Jurkat, Clone E6-1 (cell line): ENCODE measurements at regions not wholly inside any gene's neighbourhood (a gene's known extent, or its start where the extent isn't known, plus 50 kb on each side); places are given as distances from the start of the nearest gene placed in this dataset.

ENCODE experiments used
- DNase-seq: peaks from one replicate; pipeline ENCODE4 v3.0.0-alpha.2; 2011; ENCODE audit warnings: low read depth, low spot score
- H3K4me3 ChIP-seq: 2 replicates; pipeline ENCODE4 v1.5.1; 2011; ENCODE audit warnings: mild to moderate bottlenecking, low read length, control low read depth, moderate library complexity

- H3K4me3 ChIP-seq = no peak overlapping the region
- no peak for DNase-seq
Observed at GRCh38 chr12:130093380-130093779, 68.9 kb upstream of the FZD10 start.

DNA sequence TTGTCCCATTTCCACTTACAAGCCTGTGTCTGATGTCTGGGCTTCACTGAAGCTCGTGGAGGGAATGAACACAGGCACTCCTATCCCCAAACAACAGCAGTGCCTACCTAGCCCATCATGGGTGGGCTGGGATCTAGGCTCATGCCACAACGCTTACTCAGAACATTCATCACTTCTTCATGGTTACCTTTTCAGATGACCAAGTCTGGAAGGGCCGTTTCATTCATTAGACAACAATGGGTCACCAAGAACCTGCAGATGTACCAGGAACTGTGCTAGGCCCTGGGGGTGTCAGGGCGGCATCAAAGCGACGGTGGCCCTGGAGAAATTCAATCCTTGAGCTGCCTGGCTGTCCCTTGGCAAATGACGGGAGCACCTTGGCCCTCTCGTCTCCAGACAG is 64.9 kb upstream of the FZD10 start:
- H3K4me3 ChIP-seq = no peak overlapping the region
- no peak for DNase-seq

DNA sequence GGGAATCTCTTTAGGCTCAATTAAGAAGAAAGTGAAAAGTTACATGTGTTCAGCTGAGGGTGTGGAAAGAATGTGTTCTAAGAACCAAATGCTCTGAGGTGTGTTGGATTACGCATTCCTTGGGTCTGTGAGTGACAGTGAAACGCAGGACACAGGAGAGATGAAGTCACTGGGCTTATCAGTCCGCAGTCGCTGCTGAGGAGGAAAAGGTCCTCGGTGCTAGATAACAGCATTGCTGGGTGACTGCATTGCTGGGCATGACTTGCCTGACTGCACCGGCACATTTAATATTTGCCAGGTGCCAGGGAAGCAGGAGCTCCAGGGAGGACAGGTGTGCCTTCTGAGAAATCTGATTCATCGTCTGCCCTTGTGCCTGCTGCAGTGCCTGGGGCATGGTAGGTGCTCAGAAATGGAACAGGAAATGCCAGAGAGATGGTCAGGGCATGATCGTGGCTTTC is 64.4 kb upstream of the FZD10 start:
- no peak overlapping the region for H3K4me3 ChIP-seq
- DNase-seq = no peak

- no peak for DNase-seq
Observed at GRCh38 chr12:130098301-130099005, 63.8 kb upstream of the FZD10 start.

GRCh38 chr12:130100634-130101362 is 61.5 kb upstream of the FZD10 start:
- no peak for DNase-seq
- no peak overlapping the region for H3K4me3 ChIP-seq

More at GRCh38 chr12:130098301-130099005, 63.8 kb upstream of the FZD10 start:
- no peak overlapping the region for H3K4me3 ChIP-seq

DNA sequence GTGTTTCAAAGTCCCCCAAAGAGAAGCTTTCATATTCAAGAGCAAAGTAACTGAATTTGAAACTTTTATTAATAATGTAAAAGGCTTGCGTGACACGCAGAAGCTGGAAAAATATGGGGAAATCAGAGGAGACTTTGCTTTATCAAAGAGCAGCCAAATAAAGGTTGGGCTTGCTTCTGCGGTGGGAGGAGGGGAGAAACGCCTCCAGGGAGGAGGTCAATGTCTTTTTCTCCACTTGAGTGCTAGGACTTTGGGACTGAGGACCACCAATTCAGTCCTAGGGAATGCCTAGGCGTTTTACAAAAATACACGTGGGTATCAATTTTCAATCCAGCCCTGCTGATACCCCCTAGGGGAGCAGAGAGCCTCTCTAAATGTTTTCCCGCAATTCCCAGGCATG is 60.9 kb upstream of the FZD10 start:
- H3K4me3 ChIP-seq = no peak overlapping the region
- DNase-seq = no peak

DNA sequence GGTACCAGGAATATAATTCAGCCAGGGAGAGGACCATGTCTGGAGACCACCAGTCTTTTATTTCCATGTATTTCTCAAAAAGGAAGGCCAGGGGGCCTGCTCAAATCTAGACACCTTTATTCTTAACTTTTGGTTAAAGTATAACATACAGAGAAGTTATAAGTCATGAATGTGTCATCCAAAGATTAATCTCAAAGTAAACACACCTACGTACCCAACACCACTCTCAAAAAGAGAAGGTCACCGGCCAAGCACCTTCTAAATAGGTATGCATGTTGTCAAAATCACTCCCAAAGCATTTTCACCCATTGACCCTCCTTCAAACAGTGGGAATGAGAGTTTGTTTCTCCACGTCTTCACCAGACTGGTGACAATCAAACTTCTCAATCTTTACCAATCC is 60.0 kb upstream of the FZD10 start:
- DNase-seq = no peak
- H3K4me3 ChIP-seq = no peak overlapping the region

DNA sequence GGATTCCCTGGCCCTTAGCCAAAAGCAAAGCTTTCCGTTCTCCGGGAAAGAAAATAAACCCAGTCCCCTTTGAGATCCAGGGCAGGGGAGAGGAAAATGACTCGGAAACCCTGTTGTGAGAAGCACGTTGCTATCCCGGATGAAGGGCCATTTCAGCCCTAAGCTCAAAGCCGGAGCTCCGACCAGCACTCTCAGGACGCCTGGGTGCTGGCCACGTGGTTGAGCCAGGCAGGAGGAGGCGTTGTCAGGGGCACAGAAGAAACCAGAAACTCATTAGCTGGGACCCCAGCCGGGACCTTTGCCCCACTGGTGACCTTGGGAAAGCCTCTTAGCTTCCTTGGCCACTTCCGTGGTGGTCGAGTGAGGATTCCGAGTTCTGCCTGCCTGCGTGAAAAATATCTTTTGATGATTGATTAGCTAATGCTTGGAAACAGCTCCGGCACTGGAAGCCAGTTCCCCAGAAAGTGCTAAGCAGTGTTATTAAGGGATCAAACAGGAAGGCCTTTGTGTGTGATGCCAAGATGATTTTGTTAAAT is 57.6 kb upstream of the FZD10 start:
- DNase-seq = no peak
- no peak overlapping the region for H3K4me3 ChIP-seq

DNA sequence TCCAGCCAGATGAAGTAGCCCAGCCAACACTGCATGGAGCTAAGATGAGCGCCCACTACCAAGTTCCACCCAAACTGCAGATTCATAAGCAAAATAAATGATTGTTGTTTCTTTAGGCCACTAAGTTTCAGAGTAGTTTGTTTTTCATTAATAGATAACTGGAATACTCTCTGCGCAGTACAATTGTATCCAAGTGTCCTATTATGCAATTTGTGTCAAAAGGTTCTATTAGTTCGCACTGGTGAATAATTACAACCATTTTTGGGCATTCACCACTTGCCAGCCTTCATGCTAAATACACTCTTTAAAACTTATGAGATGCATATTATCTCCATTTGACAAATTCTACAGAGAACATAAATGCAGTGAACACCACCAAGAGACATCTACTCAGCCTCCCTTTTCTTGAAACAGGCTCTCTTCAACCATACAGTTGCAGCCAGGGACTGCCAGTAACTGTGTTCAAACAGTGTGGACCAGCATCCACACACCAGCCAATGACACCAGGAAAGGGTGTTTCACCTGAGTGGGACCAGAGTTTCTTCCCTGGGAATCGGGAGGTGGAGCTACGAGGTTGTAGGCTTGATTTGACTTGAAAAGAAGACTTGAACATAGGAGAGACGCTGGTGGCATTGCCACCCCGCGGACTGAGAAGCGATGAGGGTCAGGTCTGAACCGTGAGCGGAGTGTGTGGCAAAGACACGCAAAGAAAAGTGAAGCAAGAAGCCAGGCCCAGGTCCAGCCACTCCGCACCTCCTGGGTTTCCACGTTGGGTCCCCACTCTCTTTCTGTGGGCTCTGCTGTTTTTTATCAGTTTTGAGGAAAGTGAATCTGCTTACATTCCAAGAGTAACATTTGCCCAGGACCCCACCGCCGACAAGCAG is 53.0 kb upstream of the FZD10 start:
- DNase-seq = no peak
- H3K4me3 ChIP-seq = no peak overlapping the region

- DNase-seq = no peak
- no peak overlapping the region for H3K4me3 ChIP-seq
Observed at GRCh38 chr12:130110914-130111313, 51.4 kb upstream of the FZD10 start.

- no peak for DNase-seq
- H3K4me3 ChIP-seq = no peak overlapping the region
Observed at GRCh38 chr12:130111965-130112496, 50.2 kb upstream of the FZD10 start.
